ENCODE measurements at regions not wholly inside any gene's neighbourhood (a gene's known extent, or its start where the extent isn't known, plus 50 kb on each side); places are given as distances from the start of the nearest gene placed in this dataset.
"Not testable (repeated sequence)": the region's sequence is repeated elsewhere in the genome, so short reads cannot be mapped to it uniquely, and the experiment has no call there.

DNA sequence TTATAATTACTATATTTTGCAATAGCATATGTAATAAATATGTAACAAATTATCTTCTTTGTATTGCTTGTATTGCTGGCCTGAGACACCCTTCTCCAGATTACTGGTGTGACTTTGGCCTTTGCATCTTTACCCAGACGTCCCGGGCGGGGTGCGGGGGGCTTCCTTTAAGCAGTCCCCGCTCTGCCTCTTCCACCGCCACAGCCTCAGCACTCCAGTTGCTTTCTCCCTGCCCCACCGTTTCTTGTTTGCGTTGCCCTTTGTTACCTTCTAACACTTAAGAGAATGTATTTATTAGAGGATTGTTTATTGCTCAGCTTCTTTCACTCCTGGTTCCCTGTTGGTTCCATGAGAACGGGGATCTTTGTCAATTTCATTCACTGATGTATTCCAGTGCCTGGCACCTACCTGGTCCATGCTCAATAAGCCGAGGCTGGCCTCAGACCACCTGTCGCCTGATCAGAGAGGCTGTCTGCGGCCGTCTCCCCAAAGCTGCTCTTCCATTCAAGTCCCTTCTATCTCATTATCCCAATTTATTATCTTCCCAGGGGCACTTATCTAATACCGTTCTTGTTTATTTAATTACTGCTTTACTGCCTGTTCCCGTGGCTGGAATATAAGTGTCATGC, 100.5 kb upstream of the RFLNA start:
- no peak for DNase-seq

DNA sequence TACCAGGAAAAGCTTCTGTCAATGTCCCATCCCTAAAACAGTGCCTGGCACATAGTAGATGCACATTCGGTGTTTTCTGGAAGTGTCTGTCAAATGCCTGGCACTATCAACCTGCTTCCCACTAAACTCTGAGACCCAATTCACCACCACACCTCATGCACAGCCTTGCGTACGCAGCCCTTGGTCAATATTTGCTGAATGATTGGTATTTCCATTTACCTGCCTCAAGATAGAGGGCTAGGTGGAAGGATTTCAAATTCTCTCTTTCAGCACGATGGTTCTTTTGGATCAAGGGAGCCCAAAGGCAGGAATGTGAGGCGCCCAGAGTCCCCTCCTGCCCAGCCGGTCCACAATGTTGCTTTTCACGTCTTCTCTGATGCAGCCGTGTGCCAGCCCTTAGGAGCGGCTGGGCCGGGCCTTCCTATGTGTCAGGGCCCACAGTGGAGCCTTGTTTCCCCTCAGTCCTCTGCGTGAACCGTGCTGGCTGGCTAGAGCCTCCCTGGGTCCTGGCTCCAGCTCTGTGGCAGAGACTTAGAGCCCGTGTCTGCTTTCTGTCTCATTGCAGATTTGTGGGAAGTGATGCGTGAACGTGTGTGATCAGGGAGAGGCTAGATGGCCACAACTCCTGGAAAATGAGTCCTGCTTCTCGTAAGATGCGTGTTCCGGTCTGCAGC, 99.9 kb upstream of the RFLNA start:
- no peak for DNase-seq

DNA sequence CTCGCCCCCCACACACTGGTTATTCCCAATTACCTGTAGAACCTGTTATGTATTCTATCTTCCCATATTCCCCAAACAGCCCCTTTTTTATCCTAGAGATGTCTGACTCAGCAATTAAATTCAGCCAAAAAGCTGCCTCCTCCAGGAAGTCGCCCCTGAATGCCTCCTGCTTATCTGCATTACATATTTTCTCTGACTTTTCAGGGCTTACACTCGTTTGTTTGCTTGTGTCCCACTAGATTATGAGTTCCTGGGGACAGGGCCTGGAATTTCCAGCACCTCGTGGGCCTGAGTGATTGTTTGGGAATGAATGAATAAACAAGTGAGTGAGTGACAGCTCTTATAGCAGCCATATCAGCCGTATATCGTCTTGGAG, 99.3 kb upstream of the RFLNA start:
- DNase-seq: no peak

DNA sequence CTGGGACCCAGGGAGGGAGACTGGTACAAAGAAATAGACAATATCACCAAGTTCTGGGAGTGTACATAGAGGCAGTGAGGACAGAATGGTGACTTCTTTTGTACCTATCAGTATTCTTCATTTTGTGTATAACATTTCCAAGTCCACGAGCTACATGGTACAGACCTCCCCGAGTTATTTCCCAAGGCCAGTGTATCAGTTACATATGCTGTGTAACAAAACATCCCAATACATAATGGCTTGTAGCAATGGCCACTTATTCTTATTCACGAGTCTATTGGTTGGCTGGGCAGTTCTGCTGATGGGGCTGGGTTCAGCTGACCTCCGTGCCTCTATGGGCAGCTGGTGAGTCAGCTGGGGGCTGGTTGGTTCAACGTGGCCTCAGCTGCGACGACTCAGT, 98.7 kb upstream of the RFLNA start:
- no peak for DNase-seq

DNA sequence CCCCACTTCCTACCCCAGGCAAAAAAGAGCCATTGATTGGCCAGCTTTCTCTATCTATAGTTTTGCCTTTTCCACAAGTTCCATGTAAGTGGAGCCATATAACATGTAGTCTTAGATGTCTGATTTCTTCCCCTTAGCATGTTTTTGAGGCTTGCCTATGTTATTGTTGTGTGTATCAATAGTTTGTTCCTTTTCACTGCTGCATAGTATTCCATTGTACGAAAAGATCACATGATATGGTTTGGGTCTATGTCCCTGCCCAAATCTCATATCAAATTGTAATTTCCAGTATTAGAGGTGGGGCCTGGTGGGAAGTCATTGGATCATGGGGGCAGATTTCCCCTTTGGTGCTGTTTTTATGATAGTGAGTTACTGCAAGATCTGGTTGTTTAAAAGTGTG, 93.6 kb upstream of the RFLNA start:
- DNase-seq: no peak

- no peak for DNase-seq
Measured at GRCh38 chr12:124203176-124203575, 91.7 kb upstream of the RFLNA start.

DNA sequence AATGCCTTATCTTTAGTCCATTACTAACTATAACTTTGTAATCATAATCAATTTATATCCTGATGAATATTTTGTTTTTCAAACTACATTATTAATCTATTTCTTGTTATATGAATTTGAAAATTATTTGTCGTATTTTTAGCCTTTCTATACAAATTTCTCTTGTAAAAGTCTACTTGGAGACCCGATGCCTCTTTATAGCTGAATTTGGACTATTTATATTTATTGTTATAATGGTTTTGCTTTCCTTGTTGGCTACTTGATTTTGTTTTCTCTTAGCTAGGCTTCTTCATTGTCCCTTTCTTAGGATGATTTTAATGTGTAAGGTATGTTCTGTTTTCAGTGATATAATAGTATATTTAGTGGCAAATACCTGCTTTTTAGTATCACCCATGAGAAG, 89.5 kb upstream of the RFLNA start:
- DNase-seq: no peak

DNA sequence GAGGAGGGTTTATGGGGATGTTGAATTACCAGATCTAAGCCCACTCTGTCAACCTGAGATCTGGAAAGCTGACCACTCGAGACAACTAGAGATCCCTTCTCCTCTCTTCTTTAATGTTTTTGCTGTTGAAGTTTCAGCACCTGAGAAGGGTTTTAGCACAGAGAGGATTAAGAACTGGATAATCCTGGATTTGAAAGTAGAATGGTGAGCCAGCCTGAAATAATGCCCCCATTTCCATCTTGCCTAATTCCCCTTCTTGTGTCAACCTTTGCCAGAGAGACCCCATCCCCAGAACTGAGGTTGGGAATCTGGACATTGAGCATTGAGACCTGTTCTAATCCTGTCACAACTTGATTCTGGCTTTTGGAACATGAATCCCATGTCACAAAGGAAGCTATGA, 87.8 kb upstream of the RFLNA start:
- DNase-seq: no peak

DNA sequence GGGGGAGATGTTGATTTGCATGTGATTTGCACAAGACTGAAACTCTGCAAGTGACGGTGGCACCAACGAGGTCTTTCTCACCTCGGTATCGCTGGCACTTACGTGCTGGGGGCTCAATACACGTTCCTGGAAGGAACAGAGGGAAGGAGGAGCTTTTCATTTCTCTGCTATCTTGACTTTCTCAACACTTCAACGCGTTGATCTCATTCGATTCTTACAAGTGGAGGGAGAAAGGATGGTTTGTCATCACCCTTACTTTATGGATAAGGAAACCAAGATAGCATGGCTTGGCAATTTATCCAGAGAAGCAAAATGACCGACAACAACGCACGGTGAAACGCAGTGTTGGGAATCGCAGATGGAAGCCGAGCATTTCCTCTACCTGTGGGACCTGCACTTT, 87.3 kb upstream of the RFLNA start:
- DNase-seq: no peak

DNA sequence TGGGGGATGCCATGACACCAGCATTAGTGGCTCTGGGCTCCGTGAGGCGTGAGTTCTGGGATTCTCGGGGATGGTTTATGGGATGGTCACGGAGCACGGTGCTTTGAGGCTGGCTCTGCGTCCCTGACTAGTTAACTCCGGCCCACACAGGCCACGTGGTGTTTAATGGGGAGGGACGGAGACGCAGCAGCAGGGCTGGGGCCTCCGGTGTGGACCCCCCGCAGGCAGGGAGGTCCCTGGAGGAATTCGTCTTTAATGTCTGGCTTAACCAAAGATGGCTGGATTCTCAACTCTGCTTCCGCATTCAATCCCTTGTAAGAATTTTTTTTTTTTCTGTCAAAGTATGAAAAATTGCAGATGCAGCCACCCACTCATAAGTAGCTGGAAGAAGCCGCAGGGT, 86.4 kb upstream of the RFLNA start:
- DNase-seq: no peak

DNA sequence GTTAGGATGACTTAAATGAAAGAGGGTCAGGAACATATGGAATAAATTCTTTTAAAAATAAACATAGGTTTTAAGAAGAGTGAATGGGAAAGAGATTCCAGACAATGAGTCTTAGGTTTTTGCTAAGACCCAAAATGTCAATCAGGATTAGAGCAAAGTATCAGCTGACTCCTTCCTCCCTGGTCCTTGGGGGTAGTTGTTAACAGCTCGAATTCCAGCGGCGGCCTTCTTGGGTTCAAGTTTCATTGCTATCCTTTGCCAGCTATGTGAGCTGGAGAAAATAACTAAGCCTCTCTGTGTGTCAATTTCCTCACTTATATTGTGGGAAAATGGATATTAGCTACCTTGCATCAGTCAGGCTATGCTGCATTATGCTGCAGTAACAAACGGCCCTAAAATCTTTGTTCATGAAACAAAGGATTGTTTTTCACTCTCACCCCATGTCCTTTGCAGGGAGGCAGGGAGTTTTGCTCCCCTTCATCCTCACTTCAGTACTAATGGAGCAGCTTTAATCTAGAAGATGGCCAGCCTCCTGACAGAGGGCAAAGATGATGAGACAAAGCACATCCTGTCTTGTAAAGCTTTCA, 83.8 kb upstream of the RFLNA start:
- DNase-seq: no peak

DNA sequence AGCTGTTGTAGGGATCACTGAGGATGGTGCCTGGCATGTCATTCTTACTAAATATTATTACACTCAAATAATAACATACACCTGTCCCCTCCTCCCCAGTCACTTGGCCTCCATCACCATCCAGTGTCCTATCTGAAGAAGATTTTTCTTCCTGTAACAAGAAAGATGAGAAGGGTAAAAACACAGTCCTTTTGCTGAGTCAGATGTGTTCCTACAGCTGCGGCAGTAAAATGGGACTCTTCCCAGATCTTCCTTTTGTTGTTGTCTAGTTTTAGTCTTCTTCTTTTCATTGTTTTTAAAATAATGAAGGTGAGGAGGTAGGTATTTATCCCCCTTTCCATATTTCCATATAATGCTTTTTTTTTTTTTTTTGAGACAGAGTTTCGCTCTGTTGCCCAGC, 83.1 kb upstream of the RFLNA start:
- DNase-seq: no peak

DNA sequence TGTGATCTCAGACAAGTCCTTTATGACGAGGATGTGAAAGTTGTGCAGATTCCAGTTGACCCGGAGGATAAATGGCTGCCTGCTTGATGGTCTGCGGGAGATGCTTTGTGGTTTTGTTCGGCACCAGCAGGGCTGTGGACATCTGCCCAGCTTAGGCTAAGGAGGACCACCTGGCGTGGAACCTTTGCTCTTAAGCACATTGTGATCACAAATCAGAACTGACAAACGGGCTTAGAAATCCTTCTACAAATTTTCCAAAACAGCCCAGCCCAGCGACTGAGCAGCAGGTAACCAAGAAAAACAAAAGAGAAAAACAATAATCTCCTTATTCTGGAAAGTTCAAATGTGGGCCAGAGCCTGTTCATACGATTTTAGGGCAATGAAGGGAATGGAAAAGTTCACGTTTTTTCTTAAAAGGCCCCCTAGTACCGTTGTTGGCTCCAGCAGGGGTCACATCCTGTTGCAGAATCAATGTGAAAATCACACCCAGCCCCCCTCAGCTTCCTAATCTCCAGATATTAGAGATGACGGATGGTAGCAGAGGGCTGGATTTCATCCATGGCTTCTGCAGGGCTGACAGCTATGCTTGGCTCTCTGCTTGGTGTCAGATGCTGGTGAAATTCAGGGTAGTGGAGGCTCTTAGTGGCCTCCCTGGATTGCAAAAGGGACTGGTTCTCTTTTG, 81.1 kb upstream of the RFLNA start:
- DNase-seq: no peak

DNA sequence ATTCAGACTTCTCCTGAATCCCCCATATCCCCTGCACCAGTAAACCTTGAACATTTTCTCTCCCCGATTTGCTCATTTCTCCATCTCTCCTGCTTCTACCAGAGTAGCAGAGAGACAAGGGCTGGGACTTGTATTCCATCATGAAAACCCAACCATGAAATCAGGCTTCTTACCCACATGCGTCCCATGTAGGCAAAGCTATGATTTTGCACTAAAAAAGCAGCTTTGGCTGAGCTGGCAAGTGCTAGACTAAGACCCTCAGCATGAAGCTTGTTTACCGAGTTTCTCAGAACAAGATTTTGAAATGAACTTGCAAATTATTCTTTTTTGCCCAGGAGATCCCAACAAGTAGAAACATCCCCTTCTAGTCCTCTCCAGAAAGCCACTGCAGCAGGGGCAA, 80.3 kb upstream of the RFLNA start:
- no peak for DNase-seq

DNA sequence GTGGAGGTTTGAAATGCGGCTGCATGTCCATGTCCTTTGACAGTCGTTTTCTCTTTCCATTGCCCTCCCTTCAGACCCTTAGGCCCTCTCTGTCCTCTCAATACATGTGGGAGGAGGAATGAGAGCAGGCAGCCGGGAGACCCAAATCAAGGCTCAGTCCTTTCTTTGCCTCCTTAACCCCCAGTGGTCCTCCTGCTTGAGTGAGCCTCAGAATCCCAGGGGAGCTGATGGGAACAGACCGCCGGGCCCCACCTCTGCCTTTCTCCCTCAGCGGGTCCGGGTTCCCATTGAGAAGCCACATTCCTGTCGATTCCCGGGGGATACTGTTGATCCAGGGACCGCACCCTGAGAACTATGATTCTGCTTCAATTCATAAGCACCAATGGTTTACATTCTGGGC, 77.9 kb upstream of the RFLNA start:
- no peak for DNase-seq

DNA sequence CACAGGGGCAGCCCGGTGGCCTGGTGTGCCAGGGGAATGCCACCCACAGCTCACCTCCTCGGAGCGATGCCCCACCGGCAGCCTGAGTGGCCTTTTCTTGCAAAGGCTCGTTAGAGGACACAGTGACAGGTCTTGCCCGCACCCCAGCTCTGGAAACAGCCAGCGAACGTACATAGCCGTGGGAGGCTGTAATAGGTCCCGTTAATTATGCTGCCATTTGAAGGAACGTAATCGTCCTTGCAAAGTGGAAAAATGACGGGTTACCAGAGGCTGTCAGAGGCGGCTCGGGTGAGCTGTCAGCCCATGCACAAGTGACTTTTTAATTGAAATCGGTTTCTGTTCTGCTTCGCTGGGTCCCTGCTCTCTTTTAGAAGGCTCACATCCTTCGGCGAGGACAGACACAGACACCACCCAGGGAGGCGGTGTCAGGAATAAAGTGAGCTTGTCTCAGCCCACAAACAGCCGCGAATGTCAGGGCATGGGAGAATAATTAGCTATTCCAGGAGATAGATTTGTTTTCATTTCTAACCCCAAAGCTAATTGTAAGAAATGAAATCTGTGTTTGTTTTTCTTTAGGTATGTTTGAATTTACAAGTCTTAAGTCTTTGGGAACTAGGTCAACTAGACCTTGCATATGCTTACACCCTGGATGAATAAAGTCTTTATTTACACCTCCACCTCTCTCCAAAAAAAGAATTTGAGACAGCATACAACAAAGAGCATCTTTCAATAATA, 77.2 kb upstream of the RFLNA start:
- peak; percentile 52 for DNase-seq

DNA sequence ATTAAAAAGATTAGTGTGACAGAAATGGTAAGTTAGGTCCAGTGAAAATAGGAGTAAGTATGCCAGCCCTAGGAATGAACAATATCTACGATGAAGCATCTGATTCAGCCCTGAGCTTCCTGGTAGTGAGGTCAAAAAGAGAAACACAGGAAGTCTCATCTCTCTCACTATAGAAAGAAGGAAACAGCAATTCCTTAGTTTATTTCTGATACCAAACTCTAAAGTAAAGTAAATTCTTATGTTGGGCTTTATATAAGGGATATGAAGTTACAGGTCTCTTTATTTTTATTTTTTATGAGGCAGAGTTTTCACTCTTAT, 76.7 kb upstream of the RFLNA start:
- no peak for DNase-seq

DNA sequence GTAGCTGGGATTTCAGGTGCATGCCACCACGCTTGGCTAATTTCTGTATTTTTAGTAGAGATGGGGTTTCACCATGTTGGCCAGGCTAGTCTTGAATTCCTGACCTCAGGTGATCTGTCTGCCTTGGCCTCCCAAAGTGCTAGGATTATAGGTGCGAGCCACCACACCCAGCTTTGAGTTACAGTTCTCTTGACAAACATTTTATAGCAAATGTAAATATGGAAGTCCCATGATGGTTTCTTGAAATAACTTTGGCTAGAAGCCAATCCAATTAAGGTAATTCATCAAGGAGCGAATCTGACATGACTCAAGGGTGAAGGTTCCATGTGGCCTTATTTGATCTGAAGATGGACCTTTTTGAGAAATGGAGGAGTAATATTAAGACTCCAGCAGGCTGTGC, 76.2 kb upstream of the RFLNA start:
- DNase-seq: not testable (repeated sequence)

DNA sequence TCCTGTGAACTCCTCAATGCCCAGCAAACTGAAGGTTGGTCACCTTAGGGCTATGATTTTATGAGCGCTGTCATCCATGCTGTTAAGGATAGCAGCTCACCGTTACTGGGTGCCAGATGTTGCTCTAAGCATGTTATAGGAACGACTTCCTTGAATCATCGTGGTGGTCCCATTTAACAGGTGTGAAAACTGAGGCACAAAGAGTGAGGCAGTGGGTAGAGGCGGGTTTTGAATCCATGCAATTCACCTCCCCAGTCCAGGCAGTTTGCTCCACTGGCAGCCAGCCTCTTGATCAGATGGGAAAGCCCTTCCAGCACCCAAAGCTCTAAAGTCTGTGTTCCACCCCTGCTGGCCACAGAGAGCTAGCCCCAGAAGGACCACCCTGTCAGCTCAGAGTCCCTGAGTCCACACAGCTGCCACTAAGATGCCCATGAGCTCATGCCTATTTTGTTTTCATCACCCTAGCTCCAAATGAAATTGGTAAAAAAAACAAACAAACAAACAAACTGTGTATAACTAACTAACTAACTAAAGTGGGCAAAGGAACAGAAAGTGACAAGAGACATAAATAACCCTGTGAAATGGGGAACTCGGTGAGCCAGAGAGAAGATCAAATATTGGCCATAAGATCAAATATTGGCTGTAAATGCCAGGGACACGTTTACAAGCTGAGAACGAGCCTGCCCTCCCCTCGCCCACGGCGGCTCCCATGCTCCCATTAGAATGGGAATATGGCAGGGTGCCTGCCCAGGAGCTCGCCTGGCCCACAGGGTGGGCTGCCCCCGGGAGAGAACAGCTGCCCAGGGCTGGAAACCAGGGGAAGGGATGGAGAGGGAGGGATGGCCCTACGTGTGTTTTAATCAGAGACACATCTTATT, 72.3 kb upstream of the RFLNA start:
- DNase-seq: no peak

DNA sequence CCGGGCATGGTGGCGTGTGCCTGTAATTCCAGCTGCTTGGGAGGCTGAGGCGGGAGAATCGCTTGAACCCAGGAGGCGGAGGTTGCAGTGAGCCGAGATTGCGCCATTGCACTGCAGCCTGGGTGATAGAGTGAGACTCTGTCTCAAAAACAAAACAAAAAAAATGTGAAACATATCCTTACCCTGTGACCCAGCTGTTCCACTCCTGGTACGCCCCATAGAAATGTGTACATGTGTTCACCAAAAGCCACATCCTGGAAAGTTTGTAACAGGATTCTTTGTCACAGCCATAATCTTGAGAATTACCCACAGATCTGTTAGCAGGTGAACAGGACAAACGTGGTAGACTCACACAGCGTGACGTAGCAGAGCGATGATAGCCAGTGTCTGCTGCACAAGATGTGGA, 71.2 kb upstream of the RFLNA start:
- not testable (repeated sequence) for DNase-seq

- DNase-seq: no peak
Measured at GRCh38 chr12:124224535-124225110, 70.3 kb upstream of the RFLNA start.

GRCh38 chr12:124225730-124226129, 69.2 kb upstream of the RFLNA start:
- DNase-seq: no peak

Data from NCI-H2171 treated with DMSO at 0.1 percent for 48 hours (cell line).